ENCODE measurements at regions not wholly inside any gene's neighbourhood (a gene's known extent, or its start where the extent isn't known, plus 50 kb on each side); places are given as distances from the start of the nearest gene placed in this dataset.

- no peak for DNase-seq
These were observed 1006.3 kb upstream of the AGA start for GRCh38 chr4:178448372-178449035.

- no peak for DNase-seq
These were observed 1008.4 kb upstream of the AGA start for GRCh38 chr4:178450614-178451013.

DNA sequence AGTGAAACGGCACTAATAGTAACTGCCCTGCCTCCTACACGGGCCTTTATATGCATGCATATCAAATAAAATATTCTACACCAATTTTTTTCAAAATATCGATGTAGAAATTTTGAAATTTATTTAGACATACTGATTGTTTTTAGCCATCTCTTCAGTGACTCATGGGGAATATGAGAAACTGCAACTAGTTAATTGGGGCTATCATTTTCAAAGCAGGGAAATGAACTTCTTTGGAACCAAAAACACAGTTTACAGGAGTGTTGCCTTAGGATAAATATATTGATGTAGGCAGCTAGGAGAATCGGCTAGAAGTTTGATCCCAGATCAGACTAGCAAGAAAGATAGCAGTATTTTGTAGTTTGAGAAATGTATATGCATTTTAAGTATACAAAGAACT, 1010.8 kb upstream of the AGA start:
- DNase-seq = no peak

DNA sequence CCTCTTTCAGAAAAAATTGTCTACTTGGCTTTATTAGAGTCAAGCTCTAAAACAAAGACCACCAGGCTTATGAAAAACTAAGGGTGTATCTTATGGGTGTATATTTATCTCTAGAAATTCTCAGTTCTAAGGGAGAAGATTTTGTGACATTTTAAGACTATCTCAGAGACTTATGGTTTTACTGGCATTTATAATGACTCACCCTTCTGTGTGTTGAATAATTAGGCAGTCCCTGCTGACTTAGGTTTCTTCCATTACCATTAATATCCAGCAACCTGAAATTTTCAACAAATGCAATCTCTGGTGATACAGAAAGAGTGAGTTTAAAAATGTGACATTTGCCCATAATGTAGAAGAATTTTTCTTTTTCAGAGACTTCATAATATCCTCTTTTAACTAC, 1015.0 kb upstream of the AGA start:
- no peak for DNase-seq

DNA sequence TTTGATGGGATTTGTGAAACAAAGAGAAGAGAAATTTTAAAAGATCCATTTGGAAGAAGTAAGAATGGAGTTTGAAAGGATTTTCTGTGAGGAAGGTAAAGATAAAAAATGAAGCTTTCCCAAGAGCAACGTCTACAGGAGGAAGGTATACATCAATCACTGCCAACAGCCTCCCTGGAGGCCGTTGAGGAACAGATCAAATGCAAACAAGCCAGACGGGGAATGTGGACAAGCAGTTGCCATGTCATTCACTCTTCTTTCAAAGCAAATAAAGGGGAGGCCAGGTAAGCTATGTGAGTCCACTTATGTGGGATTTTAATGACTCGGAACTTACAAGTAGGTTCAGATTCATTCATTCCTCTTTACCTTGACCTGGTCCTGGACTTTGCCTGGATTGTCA, 1020.5 kb upstream of the AGA start:
- DNase-seq = no peak

DNA sequence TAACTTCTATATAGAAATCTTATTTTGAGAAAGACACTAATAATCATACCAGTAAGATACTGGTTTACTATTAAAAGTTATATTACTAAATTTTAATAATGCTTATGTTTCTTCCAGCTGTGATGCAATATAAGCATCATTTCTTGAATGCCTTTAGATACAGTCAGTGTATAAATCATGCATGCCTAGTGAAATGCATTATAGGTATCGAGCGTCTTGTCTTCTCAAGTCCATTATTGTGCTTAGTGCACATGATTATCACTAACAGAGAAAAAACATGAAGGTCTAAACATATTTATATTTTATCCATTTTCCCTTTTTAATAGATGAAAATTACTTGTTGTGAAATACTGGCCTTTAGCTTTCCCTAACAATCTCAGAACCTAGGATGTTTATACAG, 1021.5 kb upstream of the AGA start:
- DNase-seq = no peak

DNA sequence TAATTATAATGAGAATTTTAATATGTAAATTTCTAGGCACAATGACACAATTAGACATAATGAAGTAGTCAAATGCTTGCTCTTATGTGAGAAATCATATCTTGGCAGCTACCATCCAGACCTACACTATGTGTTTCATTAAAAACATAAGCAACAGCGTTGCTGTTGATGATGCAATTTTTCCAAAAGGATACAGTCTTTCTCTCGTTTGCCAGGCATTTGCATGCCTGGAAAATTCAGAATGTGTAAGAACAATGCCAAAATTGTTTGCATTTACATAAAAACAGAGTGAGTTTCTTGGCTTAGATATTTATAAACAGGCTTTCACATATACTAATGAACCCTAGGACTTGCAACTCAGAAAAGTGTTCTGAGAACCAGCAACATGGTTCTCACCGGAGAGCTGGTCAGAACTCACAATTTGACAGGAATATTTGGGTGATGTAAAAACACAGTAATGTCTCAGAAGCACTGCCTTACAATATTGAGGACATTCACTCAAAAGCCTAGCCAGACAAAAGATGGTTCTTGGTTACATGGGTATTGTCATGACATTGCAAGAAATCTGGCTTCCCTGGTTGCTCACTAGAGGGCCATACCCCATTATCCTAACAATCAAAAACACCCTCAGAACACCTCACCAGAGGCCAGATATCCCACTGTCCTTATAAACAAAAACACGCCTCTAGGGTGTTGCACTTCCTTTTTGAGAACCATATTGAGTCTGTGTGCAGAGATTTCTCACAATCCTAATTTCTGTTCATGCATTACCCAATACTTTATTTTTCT, 1029.0 kb upstream of the AGA start:
- DNase-seq = no peak

DNA sequence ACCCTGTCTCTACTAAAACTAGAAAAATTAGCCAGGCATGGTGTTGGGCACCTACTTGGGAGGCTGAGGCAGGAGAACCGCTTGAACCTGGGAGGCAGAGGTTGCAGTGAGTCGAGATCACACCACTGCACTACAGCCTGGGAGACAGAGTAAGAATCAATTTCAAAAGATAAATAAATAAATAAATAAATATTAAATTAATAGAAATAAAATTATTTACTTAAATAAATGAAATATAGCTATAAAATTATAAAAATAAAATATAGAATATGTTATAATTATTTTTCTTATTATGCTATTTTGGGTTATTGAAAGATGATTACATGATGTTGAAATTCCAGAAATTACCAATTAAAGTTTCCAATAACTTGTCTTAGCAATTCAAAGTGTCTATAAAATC, 1029.8 kb upstream of the AGA start:
- DNase-seq = no peak

DNA sequence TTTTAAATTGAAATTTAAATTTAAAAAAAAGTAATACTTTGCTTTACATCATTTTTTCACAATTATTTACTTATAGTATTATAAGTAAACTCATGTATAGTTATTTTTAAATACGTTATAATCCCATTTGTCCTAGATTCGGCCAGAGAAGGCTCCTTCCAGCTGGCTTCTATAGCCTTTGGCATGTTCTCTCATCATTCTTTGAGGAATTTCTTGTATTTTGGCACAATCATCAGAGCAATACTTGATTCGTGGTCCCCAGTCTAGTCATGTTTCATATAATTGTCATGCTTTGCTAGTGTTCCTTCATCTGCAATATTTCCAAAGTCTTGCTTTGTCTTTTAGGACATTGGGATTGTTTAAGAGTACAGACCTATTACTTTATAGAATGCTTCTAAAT, 1037.9 kb upstream of the AGA start:
- no peak for DNase-seq

DNA sequence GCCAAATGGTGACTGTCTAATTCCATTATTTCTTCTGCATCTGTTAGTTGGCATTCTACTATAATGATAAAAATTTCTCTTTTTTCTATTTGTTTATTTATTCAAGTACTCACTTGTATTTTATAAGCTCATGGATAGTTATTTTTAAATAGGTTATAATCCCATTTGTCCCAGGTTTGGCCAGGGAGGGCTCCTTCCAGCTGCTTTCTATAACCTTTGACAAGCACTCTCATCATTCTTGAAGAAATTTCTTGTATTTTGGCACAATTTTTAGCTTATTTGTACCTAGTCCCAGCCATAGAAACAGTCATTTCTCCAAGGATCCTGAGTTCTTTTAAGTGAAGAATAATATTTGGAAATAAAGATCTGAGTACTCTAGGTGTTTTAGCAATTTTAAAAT, 1038.6 kb upstream of the AGA start:
- DNase-seq = no peak

- DNase-seq = no peak
These were observed 1039.3 kb upstream of the AGA start for GRCh38 chr4:178481564-178481963.

GRCh38 chr4:178523038-178523437, 1080.8 kb upstream of the AGA start:
- DNase-seq = no peak

GRCh38 chr4:178535939-178536579, 1093.8 kb upstream of the AGA start:
- DNase-seq = no peak

DNA sequence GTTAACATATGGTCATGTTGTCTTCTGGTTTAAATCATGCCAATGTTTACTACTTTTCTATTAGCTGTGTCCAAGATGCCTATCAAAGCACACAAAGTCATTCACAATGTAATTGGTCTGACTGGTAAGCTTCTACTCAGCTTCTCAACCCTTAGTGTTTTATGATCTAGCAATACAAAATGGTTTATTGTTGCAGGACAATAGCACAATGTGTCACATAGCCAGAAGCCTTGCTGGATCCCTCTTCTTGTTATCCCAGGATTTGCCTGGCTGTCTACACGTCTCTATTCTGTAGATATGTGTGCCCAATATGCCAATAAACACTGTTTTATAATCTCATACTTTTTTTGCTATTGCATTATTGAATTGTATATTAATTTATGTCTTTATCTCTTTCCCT, 1111.0 kb upstream of the AGA start:
- no peak for DNase-seq

DNA sequence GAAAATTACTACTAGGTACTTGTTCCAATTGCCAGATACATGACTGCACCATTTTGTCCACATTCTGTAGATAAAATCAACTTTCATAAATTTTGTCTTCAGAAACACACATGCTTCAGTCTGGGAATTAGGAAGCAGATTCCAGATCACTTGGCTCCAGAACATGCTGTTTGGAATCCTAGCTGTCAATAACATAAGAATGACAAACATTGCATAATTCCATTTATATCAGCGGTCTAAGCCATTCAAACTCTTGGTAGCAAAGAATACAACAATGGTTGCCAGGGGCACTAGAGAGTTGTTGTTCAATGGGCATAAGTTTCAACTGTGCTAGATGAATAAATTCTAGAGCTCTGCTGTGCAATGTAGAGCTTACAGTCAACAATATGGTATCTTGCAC, 1112.1 kb upstream of the AGA start:
- no peak for DNase-seq

GRCh38 chr4:178556796-178557195, 1114.6 kb upstream of the AGA start:
- DNase-seq = no peak

GRCh38 chr4:178577933-178578332, 1135.7 kb upstream of the AGA start:
- no peak for DNase-seq

DNA sequence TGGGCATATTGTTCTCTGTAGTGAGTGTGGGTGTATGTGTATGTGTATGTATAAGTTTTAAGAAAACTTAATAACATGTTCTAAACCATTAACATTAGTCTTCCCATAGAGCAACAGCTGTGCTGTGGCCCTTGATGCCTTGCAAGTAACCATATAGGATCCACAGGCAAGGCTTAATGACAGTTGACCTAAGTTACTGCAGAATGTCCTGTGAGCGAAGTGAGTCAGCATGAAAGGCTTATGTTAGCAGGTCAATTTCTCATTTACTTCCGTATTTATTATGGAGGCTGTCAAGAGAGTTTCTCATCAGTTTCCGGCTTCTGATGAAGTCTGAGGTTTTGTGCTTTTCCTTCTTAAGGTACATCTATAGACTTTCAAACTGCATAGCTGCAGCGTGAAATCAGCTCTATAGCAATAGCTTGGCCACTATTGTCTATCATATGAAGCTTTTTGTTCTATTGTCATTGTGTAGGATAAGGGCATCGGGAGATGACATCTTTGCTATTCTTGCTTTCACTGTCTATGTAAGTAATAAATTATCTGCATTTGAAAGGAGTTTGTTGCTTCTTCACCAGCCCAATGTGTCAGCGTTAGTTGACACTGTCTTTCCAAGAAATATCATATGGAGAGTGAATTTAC, 1153.4 kb upstream of the AGA start:
- no peak for DNase-seq

- no peak for DNase-seq
These were observed 1156.4 kb upstream of the AGA start for GRCh38 chr4:178598672-178599071.

DNA sequence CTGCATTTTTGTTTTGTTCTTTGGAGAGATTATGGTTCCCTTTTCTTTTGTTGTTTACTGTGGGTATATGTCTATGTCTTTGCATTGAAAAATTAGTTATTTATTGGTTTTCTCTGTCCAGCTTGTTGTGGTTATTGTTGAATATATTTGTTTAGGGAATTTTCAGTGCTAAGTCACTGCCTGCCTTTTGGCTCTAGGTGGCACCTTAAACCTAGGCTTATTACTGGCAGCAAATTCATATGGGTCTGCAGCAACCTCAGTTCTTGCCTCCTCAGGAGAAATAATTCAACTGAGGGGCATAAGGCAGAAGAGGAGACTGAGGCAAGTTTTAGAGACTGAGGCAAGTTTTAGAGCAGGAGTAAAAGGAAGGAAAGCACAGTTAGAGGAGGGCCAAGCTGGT, 1157.3 kb upstream of the AGA start:
- no peak for DNase-seq

- no peak for DNase-seq
These were observed 1160.6 kb upstream of the AGA start for GRCh38 chr4:178602833-178603232.

- no peak for DNase-seq
These were observed 1168.8 kb upstream of the AGA start for GRCh38 chr4:178611062-178611461.

GRCh38 chr4:178612733-178613132, 1170.5 kb upstream of the AGA start:
- DNase-seq = no peak

DNA sequence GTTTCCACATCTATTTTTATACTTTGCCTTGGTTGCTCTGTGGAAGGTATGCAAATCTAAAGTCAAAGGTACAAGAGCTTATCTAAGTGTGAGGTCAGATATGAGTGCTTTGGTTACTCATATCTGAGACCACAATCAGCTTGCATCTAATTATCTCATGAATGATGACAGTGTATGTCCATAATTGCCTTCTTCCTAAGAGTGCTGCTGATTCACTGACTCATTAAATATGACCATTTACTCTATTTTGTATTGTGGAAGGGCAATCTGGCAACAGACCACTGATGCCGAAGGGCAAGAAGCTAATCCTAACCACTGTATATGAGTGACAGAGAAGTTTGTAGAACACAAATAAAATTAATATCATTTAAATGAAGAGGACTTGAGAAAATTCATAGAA, 1190.2 kb upstream of the AGA start:
- DNase-seq = no peak
